ENCODE measurements at regions not wholly inside any gene's neighbourhood (a gene's known extent, or its start where the extent isn't known, plus 50 kb on each side); places are given as distances from the start of the nearest gene placed in this dataset.

- no peak overlapping the region for H3K4ac ChIP-seq (ENCODE audit: low read length)
- no peak overlapping the region for H3K18ac ChIP-seq (ENCODE audit: low read length)
- no peak overlapping the region for H2AK5ac ChIP-seq (ENCODE audit: low read depth, low read length)
- H2BK15ac ChIP-seq (ENCODE audit: low read length): no peak overlapping the region
- H2AFZ ChIP-seq (ENCODE audit: low read length): no peak overlapping the region
- no peak overlapping the region for H3K4me2 ChIP-seq (ENCODE audit: insufficient read depth, low read length, poor library complexity, severe bottlenecking)
- no peaks in the 10 kb centered on the region for H3K9me3 ChIP-seq (replicated peaks in 1 of 2; ENCODE audit: control insufficient read depth in 2 of 2, insufficient read depth in 1 of 2, low read depth in 1 of 2, low read length in 2 of 2)
- H3K27me3 ChIP-seq (ENCODE audit: control insufficient read depth in 3 of 3, insufficient read depth in 3 of 3, low read depth in 1 of 3, low read length in 3 of 3): no peaks in the 10 kb centered on the region
- H2BK12ac ChIP-seq (ENCODE audit: low read length): no peak overlapping the region
- H3K9ac ChIP-seq (ENCODE audit: low read depth, low read length, poor library complexity): no peak overlapping the region
- no peak overlapping the region for H3K4me3 ChIP-seq (ENCODE audit: low read length in 2 of 2)
- DNase-seq (ENCODE audit: low spot score): no peak
- H3K79me1 ChIP-seq (ENCODE audit: low read depth, low read length): no peaks in the 10 kb centered on the region
- H2BK120ac ChIP-seq (ENCODE audit: low read depth, low read length): no peak overlapping the region
- H4K8ac ChIP-seq (ENCODE audit: low read depth, low read length): no peak overlapping the region
- no peaks in the 10 kb centered on the region for H3K4me1 ChIP-seq (ENCODE audit: control insufficient read depth in 2 of 2, insufficient read depth in 1 of 2, low read depth in 1 of 2, low read length in 2 of 2)
- no peaks in the 10 kb centered on the region for H3K36me3 ChIP-seq (replicated peaks in 1 of 2; ENCODE audit: control insufficient read depth in 2 of 2, insufficient read depth in 2 of 2, low read length in 2 of 2)
- H2BK5ac ChIP-seq (ENCODE audit: low read length): no peak overlapping the region
- WGBS, 2 donors (ENCODE audit: extremely low coverage in 2 of 2, insufficient read length in 2 of 2, insufficient replicate concordance in 1 of 2): no CpG with 5 or more reads among the region's 2 CpGs
- no peak overlapping the region for H3K27ac ChIP-seq (replicated peaks; ENCODE audit: low read length)
- H4K91ac ChIP-seq (ENCODE audit: low read depth, low read length, poor library complexity): no peak overlapping the region
- H3K14ac ChIP-seq (ENCODE audit: low read length): no peak overlapping the region
- no peak overlapping the region for H3K23ac ChIP-seq (ENCODE audit: low read depth, low read length, poor library complexity)
Observed at GRCh38 chr6:130692659-130693058, 134.5 kb upstream of the SMLR1 start.

- Histone ChIP-seq H3K4me3 (ENCODE audit: low read length in 2 of 2) (no peak overlapping the region), H2BK15ac (ENCODE audit: low read length) (no peak overlapping the region), H3K27ac (replicated peaks; ENCODE audit: low read length) (no peak overlapping the region), H3K18ac (ENCODE audit: low read length) (no peak overlapping the region), H3K9ac (ENCODE audit: low read depth, low read length, poor library complexity) (no peak overlapping the region), H3K4me2 (ENCODE audit: insufficient read depth, low read length, poor library complexity, severe bottlenecking) (no peak overlapping the region), H3K27me3 (ENCODE audit: control insufficient read depth in 3 of 3, insufficient read depth in 3 of 3, low read depth in 1 of 3, low read length in 3 of 3) (no peaks in the 10 kb centered on the region), H3K4me1 (ENCODE audit: control insufficient read depth in 2 of 2, insufficient read depth in 1 of 2, low read depth in 1 of 2, low read length in 2 of 2) (no peaks in the 10 kb centered on the region), H4K91ac (ENCODE audit: low read depth, low read length, poor library complexity) (no peak overlapping the region), H3K23ac (ENCODE audit: low read depth, low read length, poor library complexity) (no peak overlapping the region), H2BK12ac (ENCODE audit: low read length) (no peak overlapping the region), H2BK120ac (ENCODE audit: low read depth, low read length) (no peak overlapping the region), H3K36me3 (replicated peaks in 1 of 2; ENCODE audit: control insufficient read depth in 2 of 2, insufficient read depth in 2 of 2, low read length in 2 of 2) (no peaks in the 10 kb centered on the region), H2AFZ (ENCODE audit: low read length) (no peak overlapping the region), H3K4ac (ENCODE audit: low read length) (no peak overlapping the region), H2BK5ac (ENCODE audit: low read length) (no peak overlapping the region), H2AK5ac (ENCODE audit: low read depth, low read length) (no peak overlapping the region), H3K9me3 (replicated peaks in 1 of 2; ENCODE audit: control insufficient read depth in 2 of 2, insufficient read depth in 1 of 2, low read depth in 1 of 2, low read length in 2 of 2) (no peaks in the 10 kb centered on the region), H4K8ac (ENCODE audit: low read depth, low read length) (no peak overlapping the region), H3K79me1 (ENCODE audit: low read depth, low read length) (no peaks in the 10 kb centered on the region), H3K14ac (ENCODE audit: low read length) (no peak overlapping the region)
- WGBS, 2 donors (ENCODE audit: extremely low coverage in 2 of 2, insufficient read length in 2 of 2, insufficient replicate concordance in 1 of 2): no CpG with 5 or more reads among the region's 2 CpGs
- no peak for DNase-seq (ENCODE audit: low spot score)
Observed at GRCh38 chr6:130693944-130694343, 133.3 kb upstream of the SMLR1 start.

- Histone ChIP-seq H3K4ac (ENCODE audit: low read length) (no peak overlapping the region), H3K4me3 (ENCODE audit: low read length in 2 of 2) (no peak overlapping the region), H2BK120ac (ENCODE audit: low read depth, low read length) (no peak overlapping the region), H3K27ac (replicated peaks; ENCODE audit: low read length) (no peak overlapping the region), H2BK5ac (ENCODE audit: low read length) (no peak overlapping the region), H2BK15ac (ENCODE audit: low read length) (no peak overlapping the region), H3K4me2 (ENCODE audit: insufficient read depth, low read length, poor library complexity, severe bottlenecking) (no peak overlapping the region), H3K23ac (ENCODE audit: low read depth, low read length, poor library complexity) (no peak overlapping the region), H3K36me3 (replicated peaks in 1 of 2; ENCODE audit: control insufficient read depth in 2 of 2, insufficient read depth in 2 of 2, low read length in 2 of 2) (no peaks in the 10 kb centered on the region), H2AFZ (ENCODE audit: low read length) (no peak overlapping the region), H3K14ac (ENCODE audit: low read length) (no peak overlapping the region), H3K18ac (ENCODE audit: low read length) (no peak overlapping the region), H4K8ac (ENCODE audit: low read depth, low read length) (no peak overlapping the region), H3K9me3 (replicated peaks in 1 of 2; ENCODE audit: control insufficient read depth in 2 of 2, insufficient read depth in 1 of 2, low read depth in 1 of 2, low read length in 2 of 2) (no peaks in the 10 kb centered on the region), H3K9ac (ENCODE audit: low read depth, low read length, poor library complexity) (no peak overlapping the region), H3K79me1 (ENCODE audit: low read depth, low read length) (no peaks in the 10 kb centered on the region), H2AK5ac (ENCODE audit: low read depth, low read length) (no peak overlapping the region), H3K27me3 (ENCODE audit: control insufficient read depth in 3 of 3, insufficient read depth in 3 of 3, low read depth in 1 of 3, low read length in 3 of 3) (no peaks in the 10 kb centered on the region), H3K4me1 (ENCODE audit: control insufficient read depth in 2 of 2, insufficient read depth in 1 of 2, low read depth in 1 of 2, low read length in 2 of 2) (no peaks in the 10 kb centered on the region), H4K91ac (ENCODE audit: low read depth, low read length, poor library complexity) (no peak overlapping the region), H2BK12ac (ENCODE audit: low read length) (no peak overlapping the region)
- DNase-seq (ENCODE audit: low spot score): no peak
- WGBS, 2 donors (ENCODE audit: extremely low coverage in 2 of 2, insufficient read length in 2 of 2, insufficient replicate concordance in 1 of 2): no CpG with 5 or more reads among the region's 4 CpGs
Observed at GRCh38 chr6:130694606-130695005, 132.6 kb upstream of the SMLR1 start.

- Histone ChIP-seq H3K79me1 (ENCODE audit: low read depth, low read length) (no peaks in the 10 kb centered on the region), H3K4ac (ENCODE audit: low read length) (no peak overlapping the region), H3K4me3 (ENCODE audit: low read length in 2 of 2) (no peak overlapping the region), H2BK12ac (ENCODE audit: low read length) (no peak overlapping the region), H3K36me3 (replicated peaks in 1 of 2; ENCODE audit: control insufficient read depth in 2 of 2, insufficient read depth in 2 of 2, low read length in 2 of 2) (no peaks in the 10 kb centered on the region), H3K27me3 (ENCODE audit: control insufficient read depth in 3 of 3, insufficient read depth in 3 of 3, low read depth in 1 of 3, low read length in 3 of 3) (no peaks in the 10 kb centered on the region), H3K4me2 (ENCODE audit: insufficient read depth, low read length, poor library complexity, severe bottlenecking) (no peak overlapping the region), H3K23ac (ENCODE audit: low read depth, low read length, poor library complexity) (no peak overlapping the region), H2BK120ac (ENCODE audit: low read depth, low read length) (no peak overlapping the region), H4K91ac (ENCODE audit: low read depth, low read length, poor library complexity) (no peak overlapping the region), H2AFZ (ENCODE audit: low read length) (no peak overlapping the region), H3K18ac (ENCODE audit: low read length) (no peak overlapping the region), H3K9me3 (replicated peaks in 1 of 2; ENCODE audit: control insufficient read depth in 2 of 2, insufficient read depth in 1 of 2, low read depth in 1 of 2, low read length in 2 of 2) (no peaks in the 10 kb centered on the region), H4K8ac (ENCODE audit: low read depth, low read length) (no peak overlapping the region), H3K14ac (ENCODE audit: low read length) (no peak overlapping the region), H2BK15ac (ENCODE audit: low read length) (no peak overlapping the region), H2BK5ac (ENCODE audit: low read length) (no peak overlapping the region), H2AK5ac (ENCODE audit: low read depth, low read length) (no peak overlapping the region), H3K4me1 (ENCODE audit: control insufficient read depth in 2 of 2, insufficient read depth in 1 of 2, low read depth in 1 of 2, low read length in 2 of 2) (no peaks in the 10 kb centered on the region), H3K27ac (replicated peaks; ENCODE audit: low read length) (no peak overlapping the region), H3K9ac (ENCODE audit: low read depth, low read length, poor library complexity) (no peak overlapping the region)
- no peak for DNase-seq (ENCODE audit: low spot score)
- no CpG with 5 or more reads among the region's 3 CpGs for WGBS, 2 donors (ENCODE audit: extremely low coverage in 2 of 2, insufficient read length in 2 of 2, insufficient replicate concordance in 1 of 2)
Observed at GRCh38 chr6:130696806-130697205, 130.4 kb upstream of the SMLR1 start.
